ENCODE measurements at regions not wholly inside any gene's neighbourhood (a gene's known extent, or its start where the extent isn't known, plus 50 kb on each side); places are given as distances from the start of the nearest gene placed in this dataset.

DNA sequence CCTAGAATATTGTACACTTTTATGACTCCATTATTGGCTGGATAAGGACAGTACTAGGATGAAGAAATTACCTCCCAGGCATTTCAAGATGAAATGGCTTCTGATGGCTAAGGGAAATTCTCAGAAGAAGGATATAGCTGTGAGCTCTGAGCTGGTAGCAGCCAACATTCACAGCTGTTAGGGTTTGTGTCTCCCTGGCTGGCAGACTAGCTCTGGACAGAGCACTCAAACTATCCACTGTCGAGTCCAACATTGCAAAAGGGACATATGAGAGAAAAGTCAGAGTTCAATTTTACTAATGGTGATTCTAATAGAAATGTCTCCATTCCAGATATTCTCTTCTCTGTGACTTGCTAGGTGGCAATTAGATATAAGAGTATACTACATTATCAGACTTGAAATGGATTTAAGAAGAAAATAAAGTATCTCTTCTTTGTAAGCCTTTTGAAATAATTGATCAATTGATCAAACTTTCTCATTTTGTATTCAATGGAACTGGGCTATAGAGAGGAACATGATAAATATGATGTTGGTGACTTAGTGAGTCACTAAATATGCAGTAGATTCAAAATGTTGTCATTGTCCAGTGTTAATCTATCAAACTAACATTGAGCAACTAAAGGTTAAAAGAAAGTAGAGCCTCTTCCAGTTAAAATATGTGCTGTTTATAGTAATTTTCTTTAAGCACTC lies 1920.3 kb downstream of the SUCLG1 start:
- DNase-seq = no peak

DNA sequence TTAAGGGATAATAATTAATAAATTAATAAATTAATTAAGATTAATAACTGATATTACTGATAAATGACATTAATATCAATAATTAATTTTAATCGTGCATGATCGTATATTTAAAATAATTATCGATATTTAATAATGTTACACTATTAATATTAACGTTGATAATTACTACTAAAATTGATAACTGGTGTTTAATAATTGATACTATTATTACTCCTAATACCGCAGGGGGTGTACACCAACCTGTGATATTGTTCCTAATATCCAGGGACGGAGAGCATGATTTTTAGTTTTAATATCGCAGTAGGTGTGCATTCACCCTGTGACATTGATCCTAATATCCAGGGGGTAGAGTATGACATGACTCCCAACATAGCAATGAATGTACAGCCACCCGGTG lies 1930.8 kb downstream of the SUCLG1 start:
- DNase-seq = no peak

DNA sequence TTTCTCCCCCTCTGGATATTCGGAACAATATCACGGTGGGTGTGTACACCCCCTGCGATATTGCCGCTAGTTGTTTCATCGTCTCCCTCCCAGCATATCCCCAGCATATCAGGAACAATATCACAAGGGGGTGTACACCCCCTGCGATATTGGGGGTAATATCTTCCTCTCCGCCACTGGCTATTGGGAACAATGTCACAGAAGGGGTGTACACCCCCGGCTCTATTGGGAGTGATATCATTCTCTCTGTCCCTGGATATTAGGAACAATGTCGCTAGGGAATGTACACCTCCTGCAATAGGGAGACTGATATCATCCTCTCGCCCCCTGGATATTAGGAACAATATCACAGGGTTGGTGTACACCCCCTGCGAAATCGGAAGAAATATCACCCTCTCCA lies 1932.0 kb downstream of the SUCLG1 start:
- no peak for DNase-seq

DNA sequence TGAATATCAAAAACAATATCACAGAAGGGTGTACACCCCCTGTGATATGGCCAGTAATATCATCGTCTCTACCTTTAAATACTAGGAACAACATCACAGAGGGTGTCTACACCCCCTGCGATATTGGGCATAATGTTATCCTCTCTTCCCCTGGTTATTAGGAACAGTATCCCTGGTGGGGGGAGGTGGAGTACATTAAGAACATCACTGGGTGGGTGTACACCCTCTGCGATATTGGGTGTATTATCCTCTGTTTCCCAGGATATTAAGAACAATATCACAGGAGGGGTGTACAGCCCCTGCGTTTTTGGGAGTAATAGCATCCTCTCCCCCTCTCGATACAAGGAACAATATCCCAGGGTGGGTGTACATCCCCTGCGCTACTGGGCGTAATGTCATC lies 1932.8 kb downstream of the SUCLG1 start:
- DNase-seq = no peak

DNA sequence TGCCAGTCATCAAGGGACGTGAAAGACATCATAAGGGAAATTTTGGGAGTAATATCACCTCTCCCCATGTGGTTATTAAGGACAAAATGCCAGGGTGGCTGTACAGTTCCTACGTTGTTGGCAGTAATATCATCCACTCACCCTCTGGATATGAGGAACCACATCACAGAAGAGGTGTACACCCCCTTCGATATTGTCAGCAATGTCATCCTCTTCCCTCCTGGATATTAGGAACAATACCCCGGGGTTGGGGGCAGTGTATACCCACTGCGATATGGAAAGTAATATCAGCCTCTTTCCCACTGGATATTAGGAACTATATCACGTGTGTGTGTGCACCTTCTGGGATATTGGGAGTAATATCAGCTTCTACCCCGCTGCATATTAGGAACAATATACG lies 1933.3 kb downstream of the SUCLG1 start:
- no peak for DNase-seq

DNA sequence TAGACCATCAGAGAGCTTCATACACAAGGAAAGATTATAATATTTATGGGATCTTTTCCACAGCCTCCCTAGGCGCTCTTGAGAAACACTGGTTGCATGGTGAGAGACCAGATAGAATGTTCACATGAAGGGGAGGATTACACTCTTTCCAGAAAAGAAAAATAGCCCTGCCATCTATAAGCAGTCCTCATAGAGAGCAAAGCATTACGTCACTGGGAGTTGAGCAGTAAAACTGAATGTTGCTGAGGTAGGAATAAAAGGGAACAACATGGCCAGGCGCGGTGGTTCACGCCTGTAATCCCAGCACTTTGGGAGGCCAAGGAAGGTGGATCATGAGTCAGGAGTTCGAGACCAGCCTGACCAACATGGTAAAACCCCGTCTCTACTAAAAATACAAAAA lies 1934.3 kb downstream of the SUCLG1 start:
- DNase-seq = no peak

DNA sequence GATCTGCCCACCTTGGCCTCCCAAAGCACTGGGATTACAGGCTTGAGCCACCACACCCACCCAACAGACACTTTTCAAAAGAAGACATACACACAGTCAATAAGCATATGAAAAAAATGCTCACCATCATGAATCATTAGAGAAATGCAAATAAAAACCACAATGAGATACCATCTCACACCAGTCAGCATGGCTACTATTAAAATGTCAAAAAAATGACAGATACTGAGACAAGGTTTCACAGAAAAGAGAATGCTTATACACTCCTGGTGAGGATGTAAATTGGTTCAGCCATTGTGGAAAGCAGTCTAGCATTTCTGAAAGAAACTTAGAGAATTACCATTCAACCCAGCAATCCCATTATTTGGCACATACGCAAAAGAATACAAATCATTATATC lies 1947.2 kb downstream of the SUCLG1 start:
- no peak for DNase-seq

DNA sequence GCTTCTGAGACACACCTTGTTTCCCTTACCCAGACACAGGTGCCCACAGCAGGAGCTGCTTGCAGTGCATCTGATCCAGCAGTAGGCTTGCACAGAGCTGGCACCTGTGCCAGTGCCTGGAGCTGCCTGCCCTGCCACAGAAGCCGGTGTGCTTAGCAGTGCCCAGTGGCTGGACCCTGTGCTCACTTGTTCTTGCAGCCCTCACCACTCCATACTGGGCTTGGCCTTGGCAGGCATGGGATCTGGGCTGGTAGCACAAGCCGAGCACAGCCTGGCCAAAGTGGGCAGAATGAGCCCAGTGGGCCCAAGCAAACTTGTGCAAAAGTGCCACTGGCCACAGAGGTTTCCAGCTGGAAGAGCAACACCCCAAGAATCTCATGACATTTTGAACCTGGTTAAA lies 1950.4 kb downstream of the SUCLG1 start:
- no peak for DNase-seq

DNA sequence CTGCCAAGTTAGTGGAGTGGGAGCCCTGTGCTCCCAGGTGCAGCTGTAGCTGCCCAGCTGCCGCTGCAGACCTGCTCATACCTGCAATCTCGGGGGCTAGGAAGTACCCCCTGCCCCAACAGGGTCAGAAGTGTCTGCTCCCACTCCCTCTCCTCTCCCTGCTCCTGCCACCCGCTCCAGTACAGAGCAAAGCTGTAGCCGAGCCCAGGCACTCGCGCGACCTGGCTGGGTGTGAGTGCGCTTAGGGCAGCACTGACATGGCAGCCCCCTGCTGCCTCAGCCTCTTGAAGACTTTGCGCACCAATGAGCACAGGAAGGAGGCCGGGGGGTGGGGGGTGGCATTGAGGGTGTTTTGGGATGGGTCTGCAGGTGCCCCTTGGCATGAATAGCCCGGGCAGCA lies 1951.4 kb downstream of the SUCLG1 start:
- DNase-seq = no peak

DNA sequence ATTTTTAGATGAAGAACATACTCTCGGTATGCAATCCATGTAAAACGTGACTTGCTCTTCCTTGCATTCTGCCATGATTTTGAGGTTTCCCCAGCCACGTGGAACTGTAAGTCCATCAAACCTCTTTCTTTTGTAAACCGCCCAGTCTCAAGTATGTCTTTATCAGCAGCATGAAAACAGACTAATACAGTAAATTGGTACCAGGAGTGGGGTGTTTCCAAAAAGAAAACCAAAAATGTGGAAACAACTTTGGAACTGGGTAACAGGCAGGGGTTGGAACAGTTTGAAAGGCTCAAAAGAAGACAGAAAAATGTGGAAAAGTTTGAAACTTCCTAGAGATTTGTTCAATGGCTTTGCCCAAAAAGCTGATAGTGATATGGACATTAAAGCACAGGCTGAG lies 1957.9 kb downstream of the SUCLG1 start:
- DNase-seq = no peak

DNA sequence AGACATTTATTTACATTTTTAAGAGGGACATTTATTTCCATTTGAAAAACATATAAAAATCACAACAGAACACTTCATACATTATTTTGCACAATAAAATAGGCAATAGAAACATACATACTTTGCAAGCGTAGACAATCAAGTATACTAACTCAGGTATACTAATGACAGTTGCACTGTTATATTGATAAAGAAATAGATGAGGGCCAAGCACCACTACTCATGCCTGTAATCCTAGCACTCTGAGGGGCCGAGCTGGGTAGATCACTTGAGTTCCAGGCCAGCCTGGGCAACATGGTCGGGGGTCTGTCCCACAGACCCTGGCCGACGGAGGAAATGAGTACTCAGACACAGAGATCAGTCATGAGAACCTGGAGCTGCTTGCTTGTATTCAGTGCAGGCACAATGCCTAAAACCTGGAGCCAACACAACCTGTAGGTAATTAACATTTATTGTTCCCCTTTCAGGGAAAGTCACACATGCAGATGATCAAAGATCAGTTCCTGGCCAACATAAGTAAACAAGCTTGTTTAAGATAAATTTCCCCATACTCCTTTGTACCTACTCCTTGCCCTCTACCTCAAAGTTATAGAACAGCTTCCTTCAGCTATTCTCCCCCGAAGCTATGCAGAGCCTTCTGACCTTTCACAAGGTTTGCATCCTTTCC lies 1960.2 kb downstream of the SUCLG1 start:
- no peak for DNase-seq

DNA sequence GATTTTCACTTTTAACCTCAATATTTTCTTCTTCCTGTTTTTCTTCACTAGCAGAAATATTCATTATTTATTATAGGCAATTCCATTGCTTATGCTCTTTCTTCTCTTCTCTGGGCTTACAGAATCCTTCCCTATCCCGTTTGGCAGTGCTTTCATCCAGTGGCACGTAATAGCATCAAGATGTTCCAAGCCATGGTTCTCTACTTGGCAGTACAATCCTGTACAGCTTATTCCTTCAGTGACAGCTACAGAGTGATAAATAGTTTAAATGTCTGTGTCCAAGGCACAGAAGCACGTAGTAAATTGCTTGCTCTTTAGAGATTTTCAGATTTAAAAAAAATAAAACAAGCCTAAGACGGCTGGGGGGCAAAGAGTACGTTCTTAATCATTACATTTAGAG lies 1964.3 kb downstream of the SUCLG1 start:
- no peak for DNase-seq

DNA sequence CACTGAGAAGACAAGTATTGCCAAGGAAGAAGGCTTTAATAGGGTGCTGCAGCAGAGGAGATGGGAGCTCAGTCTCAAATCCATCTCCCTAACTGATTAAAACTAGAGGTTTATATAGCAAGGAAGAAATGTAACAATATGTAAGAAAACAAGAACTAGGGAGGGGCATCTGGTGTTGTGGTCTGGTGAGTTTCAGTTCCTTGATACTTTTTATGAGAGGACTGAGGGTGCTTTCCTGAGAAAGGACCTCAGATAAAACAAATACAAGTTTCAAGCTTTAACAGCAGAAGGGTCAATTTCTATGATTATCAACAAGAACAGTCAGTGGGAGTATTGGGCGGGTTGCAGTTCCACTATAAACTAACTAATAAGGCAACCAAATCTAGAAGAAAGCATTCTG lies 1967.5 kb downstream of the SUCLG1 start:
- DNase-seq = no peak

DNA sequence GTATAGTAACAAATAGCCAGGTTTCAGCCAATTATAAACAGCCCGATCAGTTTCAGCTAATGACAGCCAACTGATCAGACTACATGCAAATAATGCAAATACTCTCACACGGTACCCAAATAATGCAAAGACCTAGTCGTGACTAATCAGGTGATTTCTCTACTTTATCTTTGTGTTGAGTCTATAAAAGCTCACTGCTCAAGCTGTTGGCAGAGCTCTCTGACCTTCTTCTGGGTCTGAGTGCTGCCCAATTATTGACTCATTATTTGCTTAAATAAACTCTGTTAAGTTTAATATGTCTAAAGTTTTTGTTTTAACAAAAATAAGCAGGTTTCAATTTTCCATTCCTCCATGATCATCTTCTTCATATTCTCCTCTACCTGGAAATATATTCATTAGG lies 1971.7 kb downstream of the SUCLG1 start:
- no peak for DNase-seq

DNA sequence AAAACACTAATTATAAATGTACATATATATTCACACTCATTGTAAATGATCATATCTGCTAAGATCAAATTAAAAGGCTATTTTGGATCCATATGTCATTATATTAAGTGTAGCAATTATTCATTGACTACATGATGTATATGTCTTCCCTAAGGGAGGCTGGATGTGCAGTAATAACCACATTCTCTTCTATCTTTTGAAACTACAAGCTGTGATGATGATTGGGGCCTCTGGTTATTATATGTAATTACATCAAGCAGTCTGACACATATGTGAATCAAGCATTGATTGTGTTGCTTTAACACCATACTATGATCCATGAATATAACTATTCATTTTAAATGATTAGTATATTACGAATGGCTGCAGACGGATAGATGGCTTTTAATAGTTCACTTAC lies 1973.4 kb downstream of the SUCLG1 start:
- no peak for DNase-seq

DNA sequence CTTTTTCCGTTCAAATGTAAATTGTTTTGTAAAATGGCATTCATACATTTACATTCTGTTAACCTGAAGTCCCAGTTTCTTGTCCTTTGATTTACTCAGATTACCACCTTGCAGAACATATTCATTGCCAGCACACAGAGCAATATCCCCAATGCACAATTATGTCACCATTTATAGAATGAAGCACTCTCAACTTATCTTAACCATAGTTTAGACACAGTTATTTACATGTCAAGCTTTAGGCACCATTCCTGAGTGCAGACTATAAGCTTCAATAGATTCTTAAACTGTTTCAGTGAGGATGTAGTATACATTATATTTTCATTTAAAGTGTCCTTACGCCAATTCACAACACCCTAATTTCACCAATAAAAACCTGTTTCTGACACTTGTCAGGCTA lies 1977.9 kb downstream of the SUCLG1 start:
- no peak for DNase-seq

DNA sequence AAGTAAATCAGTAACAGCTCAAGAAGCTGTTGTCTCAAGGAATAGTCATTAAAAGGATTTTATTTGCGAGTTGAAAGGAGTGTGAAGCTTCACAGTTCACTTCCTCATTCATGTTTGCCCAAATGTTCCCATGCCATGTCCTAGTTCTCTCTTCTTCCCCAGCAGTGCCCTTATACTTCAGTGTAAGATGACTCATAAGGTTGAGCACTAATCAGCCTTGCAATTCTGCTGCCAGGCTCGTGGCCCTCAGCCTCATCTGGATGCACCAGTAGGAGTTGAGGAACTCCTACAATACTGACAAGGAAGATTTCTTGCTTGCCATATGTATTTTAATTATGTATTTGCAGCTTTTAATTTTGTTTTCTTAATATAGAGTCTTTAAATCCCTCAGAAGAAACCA lies 1980.4 kb downstream of the SUCLG1 start:
- DNase-seq = no peak

DNA sequence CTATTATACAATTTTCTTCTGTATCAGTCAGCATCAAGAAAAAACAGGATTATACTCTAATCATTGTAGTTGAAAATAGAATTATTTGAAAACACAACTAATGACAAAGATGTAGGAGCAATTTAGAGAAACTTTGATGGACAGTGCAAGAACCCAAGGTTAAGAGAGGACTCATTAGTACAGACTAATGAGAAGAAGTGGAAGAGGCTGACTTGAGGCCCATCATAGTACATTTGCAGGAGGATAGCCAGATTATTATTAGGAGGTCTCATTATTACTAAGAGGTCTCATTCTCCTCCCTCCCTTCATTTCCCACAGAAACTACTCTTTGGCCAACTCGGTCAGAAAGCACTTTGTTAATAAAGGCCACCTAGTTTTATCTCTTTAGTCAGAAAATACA lies 1983.0 kb downstream of the SUCLG1 start:
- no peak for DNase-seq

DNA sequence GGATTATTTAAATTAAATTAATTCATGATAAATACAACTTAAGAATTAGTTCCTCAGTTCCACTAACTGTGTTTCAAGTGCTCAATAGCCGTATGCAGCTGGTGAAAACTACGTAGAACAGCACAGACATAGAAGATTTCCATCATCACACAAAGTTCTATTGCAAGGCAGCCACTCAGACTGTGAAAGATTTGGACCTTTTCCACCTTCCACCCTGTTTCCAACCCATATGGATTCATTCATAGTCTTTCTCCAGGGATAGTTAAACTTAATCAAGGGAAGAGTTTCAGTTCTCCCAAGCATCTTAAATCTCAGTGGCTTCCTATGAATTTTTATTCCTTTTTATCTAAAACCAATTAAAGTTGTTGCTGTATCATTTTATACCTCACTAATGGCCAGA lies 2030.8 kb downstream of the SUCLG1 start:
- DNase-seq = no peak

DNA sequence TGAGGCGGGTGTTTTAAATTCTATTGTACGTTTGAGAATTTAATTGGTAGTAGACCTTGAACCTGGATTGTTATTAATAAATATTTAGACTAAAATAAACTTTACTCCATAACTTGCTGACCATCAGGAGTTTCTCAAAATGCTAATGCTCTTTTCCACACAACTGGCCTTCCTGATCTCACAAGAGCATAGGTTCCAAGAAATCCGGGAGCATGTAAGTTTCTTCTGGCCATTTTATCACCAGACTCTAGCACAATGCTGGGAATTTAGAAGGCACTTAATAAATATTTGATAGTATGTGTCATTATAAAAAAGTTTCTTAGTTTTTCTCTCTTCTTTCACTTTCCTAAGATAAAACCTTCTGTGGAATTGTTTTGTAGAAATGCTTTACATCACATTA lies 2047.1 kb downstream of the SUCLG1 start:
- DNase-seq = no peak

DNA sequence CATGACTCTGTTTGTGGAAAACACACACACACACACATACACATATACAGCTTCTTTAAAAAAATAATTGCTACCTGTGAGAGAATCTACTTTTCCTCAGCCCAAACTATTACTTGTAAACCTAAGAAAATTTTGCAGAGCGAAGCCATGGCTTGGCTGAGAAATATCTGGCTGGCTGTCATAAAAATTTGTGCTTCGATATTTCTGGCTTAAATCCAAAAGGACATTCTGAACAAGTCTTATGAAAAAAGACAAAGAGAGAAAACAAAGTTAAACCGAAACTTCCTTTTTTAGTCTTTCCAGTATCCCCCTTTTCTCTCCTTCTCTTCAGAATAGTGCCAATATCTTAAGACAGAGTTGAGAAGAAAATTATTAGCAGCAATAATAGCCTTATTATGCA lies 2048.0 kb downstream of the SUCLG1 start:
- no peak for DNase-seq

DNA sequence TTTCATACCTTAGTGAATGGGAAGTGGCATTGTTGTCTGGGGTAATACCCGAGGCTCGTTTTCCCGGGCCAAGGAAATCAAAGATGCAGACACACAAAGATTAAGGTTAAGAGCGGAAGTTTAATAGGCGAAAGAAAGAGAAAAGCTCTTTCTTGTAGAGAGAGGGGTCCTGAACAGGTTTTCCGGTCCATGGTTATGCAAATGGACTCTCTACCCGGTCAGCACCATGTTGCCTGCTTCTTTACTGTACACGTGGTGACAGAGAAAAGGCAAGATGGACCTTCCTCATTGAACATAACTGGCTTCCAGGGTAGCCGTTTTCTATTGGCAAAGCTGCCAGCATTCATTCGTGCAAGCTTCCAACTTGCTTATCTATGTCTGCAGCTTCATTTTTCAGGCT lies 2063.5 kb downstream of the SUCLG1 start:
- DNase-seq = no peak

DNA sequence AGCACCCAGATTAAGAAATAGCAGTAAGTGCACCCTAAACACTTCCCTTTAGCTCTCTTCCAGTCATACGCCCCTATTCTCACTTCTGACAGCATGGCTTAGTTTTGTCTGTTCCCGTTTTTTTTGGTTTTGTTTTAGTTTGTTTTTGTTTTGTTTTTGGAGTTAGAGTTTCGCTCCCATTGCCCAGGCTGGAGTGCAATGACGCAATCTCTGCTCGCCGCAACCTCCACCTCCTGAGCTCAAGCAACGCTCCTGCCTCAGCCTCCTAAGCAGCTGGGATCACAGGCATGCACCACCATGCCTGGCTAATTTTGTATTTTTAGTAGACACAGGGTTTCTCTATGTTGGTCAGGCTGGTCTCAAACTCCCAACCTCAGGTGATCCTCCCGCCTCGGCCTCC lies 2067.7 kb downstream of the SUCLG1 start:
- DNase-seq = no peak

DNA sequence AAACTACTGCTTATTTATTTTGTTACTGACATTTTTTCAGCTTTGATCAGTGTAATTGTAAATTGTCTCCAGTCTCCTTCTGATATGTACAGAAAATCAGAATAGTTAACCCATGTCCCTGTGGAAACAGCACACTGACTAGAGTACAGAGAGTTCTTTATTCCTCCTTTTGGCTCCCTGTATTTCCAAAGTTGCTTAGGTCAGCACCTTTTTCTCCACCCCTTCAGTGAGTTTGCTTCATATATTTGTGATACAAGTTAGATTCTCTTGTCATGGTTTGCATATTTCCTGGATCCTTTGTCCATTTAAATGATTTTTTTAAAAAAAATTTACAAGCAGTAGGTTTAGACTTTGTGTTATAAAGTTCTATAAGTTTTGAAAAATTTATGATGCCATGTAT lies 2051.1 kb upstream of the LRRTM1 start:
- no peak for DNase-seq

DNA sequence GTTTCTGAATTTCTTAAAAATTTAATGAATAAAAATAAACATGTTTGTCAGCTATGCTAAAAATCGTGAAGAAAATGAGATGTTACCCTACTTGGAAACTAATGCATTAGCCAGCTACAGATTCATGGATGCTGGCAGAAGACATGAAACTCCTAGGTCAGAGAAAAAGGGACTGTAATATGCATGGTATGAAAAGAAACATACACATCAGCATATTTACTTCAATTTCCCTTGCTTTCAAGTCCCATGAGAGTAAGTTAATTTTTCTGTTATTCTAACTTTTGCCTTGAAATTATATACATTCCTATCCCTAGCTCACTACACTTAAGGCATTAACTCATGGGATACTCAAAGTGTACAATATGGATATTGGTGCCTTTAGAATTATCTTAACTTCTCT lies 2041.4 kb upstream of the LRRTM1 start:
- no peak for DNase-seq
